GM21737 (cell line): ENCODE measurements at regions not wholly inside any gene's neighbourhood (a gene's known extent, or its start where the extent isn't known, plus 50 kb on each side); places are given as distances from the start of the nearest gene placed in this dataset.

Source experiments
- ATAC-seq: cut with Tn5 transposase; IDR thresholded peaks from one replicate; pipeline ENCODE4 v1.9.1; 2021; ENCODE audit warnings: mild to moderate bottlenecking, moderate library complexity; ENCODE audit not compliant: unreplicated experiment

GRCh38 chr22:48473202-48473601, 1354.5 kb downstream of the BRD1 start:
- ATAC-seq = no peak

- no peak for ATAC-seq
Observed at GRCh38 chr22:48464246-48464645, 1363.4 kb downstream of the BRD1 start.

DNA sequence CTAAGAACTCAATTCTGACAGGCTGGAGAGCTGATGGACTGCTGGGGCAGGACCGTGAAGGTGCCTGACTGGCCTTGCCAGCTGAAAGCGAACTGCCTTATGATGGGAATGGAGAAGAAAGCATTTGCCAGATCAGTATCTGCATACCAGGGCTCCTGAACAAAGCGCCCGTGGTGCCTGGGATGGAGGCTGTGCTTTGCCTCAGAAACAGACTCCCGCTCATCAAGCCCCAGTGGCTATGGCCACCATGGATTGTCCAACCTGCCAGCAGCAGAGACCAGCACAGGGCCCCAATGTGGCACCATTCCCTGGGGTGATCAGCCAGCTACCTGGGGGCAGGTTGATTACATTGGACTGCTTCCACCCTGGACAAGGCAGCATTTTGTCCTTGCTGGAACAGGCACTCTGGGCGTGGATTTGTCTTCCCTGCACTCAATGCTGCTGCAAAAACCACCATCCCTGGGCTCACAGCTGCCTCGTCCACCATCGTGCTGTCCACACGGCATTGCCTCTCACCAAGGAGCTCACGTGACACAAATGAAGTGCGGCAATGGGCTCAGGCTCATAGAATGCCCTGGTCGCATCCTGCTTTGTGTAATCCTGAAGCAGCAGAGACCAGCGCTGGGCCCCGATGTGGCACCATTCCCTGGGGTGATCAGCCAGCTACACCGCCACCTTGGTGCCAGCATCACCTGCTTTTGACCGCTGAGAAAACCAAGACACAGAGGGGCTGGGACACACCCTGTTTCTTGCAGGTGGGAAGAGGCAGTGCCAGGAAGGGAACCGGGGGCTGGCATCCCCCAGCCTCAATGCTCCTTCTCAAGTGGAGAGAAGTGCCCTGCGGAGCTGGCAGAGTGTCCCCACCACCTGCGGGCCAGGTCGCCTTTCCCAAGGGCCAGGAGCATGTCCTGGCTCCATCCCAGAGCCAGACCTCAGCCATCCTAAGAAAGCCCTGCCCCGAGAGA, 1367.5 kb downstream of the BRD1 start:
- ATAC-seq = no peak

- no peak for ATAC-seq
Observed at GRCh38 chr22:48459259-48459658, 1368.4 kb downstream of the BRD1 start.

DNA sequence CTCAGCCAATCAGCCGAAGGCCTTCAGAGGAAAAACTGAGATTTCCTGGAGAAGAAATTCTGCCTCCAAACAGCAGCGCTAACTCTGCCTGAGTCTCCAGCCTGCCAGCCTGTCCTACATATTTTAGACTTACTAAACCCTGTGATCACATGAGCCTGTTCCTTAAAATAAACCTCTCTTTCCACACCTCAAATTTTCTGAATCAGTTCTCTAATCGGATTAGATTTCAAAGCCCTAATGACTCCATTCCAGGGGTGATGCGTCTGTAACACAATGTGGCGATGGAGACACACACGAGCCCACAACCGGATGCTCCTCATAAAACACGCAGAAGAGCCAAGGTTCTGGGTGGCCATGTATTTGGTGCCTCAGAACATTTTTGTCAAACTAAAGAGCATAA, 1371.2 kb downstream of the BRD1 start:
- ATAC-seq = no peak

DNA sequence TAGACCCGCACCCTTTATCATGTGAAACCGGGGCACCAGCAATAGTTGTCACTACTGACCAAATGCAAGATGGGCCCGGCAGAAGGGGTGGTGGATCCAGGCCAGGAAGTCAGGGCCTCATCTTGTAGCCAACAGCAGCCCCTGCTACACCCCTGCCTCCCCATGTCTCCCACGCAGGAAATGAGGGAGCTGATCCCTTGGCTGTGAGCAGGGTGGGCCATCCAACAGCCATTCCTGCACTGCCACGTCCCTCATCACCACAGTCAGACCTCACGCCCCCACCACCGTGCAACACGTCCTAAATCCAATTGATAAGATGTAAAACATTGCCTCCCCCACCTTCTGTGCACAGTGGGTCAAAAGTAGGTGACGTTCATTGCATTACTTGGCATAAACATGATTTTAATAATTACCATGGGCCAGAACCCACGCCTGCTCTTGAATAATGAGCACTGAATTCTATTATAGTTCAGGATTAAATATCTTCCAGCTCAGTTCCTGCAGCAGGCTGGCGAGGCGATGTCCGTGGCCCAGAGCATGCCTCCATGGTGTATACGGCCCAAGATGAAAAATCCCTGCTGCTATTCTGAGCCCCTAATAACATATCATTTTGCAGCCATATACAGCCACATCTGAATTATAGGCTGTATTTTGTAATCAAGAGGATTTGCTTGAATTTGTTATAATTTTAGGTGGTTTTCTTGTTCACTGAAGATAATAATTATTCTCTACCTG, 1373.8 kb downstream of the BRD1 start:
- no peak for ATAC-seq

- ATAC-seq = no peak
Observed at GRCh38 chr22:48453171-48453570, 1374.5 kb downstream of the BRD1 start.

DNA sequence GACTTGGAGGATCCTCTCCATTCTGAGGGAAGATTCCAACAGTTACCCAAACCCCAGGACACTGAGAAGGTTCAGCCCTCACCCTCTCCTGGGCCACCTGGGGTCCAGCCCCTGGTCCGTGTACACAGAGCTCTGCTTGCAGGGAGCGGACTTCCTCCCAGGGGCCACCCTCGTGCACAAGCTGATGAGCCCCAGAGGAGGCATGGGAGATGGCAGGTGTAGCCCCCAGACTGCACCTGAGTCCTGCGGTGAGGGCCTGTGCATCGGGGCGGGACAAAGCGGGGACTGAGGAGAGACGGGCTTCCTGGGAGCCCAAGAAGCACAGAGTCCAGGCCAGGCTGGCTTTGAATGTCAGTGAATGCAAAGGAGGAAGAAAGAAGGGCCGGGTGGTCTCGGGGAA, 1374.9 kb downstream of the BRD1 start:
- ATAC-seq = no peak

- no peak for ATAC-seq
Observed at GRCh38 chr22:48451891-48452290, 1375.8 kb downstream of the BRD1 start.

DNA sequence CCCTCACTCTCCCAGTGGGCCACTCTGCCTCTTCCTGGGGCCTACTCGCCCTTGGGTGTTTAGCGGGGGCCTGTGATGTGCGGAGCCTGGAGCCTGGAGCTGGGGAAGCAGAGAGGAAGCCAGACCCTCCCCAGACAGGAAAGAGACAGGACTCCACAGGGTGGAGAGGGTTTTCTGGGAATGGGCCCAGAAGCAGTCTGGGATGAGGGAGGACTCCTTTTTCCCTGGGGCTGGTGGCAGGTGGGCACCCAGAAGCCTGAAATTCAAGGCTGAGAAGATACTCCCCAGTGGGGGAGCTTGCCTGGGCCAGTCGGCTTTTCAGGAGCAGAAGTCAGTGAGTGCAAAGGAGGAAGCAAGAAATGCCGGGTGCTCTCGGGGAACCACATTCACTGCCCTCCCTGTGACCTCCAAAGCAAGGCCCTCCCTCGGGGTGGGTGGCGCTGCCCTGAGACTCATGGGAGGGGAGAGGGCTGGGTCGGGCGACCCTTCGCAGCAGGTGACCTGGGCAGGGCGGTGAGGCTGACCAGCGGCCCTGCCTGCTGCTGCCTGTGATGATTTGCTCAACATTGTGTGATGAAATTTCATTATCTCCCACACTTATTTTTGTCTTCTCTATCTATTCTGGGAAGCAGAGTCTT, 1377.4 kb downstream of the BRD1 start:
- ATAC-seq = no peak

DNA sequence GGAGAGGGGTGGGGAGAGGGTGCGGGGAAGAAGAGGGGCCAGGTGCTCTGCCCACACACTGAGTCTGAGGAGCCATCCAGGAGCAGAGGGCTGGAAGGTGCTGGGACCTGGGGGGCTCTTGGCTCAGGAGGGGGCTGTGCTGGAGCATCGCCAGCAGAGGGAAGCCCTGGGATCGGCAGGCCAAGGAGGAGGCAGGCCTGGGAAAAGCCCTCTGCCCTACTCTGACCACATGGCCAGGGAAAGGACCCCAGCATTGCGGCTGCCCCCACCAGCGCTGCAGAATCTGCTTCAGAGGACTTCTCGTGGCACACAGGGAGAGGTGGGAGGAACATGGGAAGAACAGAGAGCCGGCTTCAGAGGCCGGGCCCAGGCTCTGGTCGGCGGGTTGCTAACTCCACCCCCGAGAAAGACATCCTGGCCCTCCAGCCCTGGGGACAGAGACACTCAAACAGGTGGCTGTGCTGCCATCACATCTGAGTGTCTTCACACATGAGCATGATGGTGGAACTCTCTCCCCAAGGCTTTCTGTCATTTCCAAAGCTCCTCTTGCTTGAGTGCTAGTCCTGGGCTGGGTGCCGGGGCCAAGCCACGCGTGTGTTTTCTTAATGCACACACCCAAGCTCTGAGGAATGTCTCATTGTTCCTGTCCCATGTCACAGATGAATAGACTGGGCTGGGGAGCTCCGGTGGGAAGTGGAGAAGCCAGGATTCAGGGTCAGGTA, 1378.0 kb downstream of the BRD1 start:
- no peak for ATAC-seq

- ATAC-seq = no peak
Observed at GRCh38 chr22:48448821-48449220, 1378.9 kb downstream of the BRD1 start.

DNA sequence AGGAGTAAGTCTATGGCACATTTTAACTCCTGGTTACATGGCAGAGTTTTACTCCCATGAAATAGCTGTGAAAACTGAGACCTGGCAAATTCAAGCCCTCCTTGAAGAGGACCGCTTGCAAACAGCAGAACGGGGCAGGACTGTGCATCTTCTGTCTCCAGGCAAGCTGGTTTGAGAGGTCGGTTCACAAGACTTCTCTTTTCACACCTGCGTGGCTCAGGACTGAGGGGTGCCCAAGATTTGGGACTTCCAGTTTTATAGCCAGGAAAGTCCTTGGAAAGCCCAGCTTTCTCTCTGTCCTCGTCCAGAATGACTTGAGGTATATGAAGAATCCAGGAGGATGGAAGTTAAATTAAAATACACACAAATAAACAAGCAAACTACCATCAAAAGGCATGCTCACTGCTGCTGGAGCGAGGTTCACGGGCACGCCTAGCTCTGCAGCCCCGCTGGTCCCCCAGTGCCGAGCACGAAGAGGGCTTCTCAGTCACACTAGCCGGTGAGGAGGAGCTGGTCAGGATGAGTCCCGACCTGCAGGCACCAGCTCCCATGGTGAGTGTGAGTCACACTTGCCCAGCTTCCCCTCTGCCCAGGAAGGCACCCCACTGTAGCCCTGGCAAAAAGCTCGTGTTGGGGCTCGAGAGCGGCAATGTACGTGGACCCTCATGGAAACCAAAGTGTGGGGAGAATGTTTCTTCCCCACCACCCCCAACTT, 1382.4 kb downstream of the BRD1 start:
- no peak for ATAC-seq

DNA sequence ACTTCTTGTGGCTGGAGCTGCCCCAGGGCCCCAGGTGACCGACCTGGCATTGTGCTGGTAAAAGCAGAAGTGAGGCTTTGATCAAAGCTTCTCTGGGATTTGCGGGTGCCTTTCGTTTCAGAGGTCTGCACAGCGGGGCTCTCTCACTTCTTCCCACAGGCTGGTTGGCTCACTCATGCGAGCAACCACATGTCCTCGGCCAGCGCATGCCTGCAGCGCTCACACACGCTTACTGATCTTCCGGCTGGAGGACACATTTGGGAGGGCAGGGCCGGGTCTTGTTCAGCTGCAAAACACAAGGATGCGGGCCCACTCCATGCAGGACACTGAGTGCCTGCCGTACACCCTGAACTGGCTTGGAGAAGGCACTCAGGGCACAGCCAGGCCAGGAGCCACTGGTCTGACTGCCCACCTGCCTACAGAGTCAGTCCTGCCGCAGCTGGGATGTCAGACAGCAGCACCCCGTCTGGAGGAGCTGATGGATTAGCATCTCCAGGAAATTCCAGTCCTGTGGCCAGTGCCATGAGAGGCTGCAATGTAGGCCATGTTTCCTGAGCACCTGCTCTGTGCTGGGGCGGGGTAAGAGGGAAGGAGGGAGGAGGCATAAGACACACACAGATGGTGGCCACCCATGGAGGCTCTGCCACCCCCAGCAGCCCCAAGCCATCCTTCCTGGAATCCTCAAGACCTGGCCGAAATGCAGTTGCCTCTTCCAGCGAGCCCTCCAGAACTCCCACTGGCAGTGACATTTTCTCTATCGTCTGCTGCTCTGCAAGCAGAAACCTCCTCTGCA, 1383.2 kb downstream of the BRD1 start:
- peak; percentile 78 for ATAC-seq

DNA sequence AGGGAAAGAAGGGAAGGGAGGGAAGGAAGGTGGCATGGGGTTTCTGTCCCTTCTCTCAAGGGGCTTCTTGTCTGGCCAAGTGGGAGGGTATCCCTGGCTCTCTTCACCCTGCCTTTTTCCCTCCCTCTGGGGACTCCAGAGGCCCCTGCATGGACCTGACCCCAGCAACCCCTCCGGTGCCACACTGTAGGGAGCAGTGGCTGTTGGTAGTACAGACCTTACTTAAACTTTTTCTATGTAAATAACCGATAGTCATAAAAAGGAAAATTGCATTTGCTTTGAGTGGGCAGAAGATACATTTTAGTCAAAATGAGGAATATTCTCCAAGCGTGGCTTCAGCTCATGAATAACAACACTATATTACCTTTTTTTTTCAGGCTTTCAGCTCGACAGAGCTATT, 1384.0 kb downstream of the BRD1 start:
- no peak for ATAC-seq

DNA sequence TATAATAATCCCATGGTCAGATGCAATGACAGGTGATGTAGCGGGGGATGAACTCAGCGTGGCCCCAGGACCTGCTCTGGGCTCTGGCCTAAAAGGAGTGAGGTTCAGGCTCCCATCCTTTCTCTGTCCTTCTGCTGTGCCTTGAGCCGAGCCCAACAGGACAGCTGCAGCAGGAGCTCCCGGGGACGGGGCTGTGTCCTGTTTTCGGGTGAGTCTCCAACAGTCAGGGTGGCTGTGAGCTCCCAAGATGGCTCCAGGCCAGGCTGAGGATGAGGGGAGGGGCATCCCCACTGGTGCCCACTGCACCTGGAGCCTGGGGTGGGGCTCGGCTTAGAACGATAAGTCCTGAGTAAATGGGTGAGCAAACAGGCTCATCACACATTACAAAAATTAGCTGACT, 1385.0 kb downstream of the BRD1 start:
- ATAC-seq = no peak

DNA sequence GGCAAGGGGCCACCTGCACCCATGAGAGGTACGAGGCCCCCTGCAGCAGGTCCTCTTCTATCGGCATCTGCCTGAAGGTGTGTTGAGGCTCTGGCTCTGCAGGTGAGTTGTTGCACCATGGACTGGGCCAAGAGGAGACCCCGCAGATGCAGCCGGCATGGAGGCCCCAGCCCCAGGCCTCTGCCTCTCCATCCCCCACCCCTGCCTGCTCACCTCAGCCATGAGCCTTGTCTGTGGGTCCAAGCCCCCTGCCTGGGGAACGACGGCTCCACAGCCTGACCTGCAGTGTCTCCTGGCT, 1386.2 kb downstream of the BRD1 start:
- ATAC-seq = no peak

DNA sequence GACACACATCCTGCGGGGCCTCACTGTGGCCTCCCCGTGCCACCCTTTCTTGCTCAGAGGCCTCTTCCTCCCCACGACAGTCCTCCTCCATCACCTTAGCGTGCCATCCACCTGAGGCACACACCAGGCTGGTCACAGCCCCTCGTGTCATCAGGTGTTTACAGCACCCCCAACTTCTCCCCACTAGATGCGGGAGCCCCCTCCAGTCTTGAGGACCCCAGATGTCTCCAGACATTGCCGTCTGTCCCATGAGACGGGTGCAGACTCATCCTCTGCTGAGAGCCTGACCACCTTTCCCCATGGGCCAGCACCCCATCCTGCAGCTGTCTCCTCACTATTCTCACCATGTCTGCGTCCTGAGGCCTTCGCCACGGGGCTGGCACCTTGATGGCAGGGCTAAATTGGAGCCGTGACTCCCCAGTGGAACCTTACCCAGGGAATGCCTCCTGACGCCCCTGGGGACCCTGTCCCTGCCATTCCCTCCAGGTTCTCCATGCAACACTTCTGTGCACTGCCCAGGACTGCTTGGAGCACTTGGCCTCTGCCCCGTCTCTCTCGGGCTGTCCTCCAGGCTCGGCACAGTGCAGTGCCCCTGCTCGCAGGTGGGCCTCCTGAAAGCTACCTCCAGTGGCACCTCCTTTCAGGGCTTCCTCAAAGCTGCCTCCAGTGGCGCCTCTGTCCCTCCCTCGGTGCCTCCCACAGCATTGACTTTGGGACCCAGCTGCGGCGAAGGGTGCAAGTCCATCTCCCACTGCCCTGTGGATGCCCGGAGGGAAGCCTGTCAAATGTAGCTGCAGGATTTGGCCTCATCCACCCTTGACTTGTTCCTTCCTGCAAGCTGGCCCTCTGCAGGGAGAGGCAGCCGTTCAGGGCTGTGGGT, 1386.8 kb downstream of the BRD1 start:
- no peak for ATAC-seq

GRCh38 chr22:48440176-48440575, 1387.5 kb downstream of the BRD1 start:
- no peak for ATAC-seq
